H1 (cell line): ENCODE measurements at regions not wholly inside any gene's neighbourhood (a gene's known extent, or its start where the extent isn't known, plus 50 kb on each side); places are given as distances from the start of the nearest gene placed in this dataset.

Experiments used
- CTCF ChIA-PET: fragments of 300-600 bp; sonication (Branson Sonifier 250); formaldehyde crosslinking; loops from one replicate; lab custom pipeline; 2021; ENCODE audit not compliant: partially characterized antibody; lab: Charles Lee
- POLR2A ChIA-PET: fragments of 300-600 bp; sonication (Branson Sonifier 250); formaldehyde crosslinking; loops from one replicate; lab custom pipeline; 2021; ENCODE audit warnings: inconsistent platforms; ENCODE audit not compliant: partially characterized antibody; lab: Charles Lee
- DNase-seq, 2 experiments: peaks; one replicate each; pipeline versions ENCODE4 v3.0.0 to v3.0.0-alpha.2; 2010 to 2022; ENCODE audit warnings: low spot score in 2 of 2, low read depth in 1 of 2, mixed read lengths in 1 of 2
- FAIRE-seq: peaks from 2 replicates; lab custom pipeline; 2011; peaks lifted over from hg19 to GRCh38; lab: Jason Lieb, UNC
- H2AFZ ChIP-seq: 2 replicates; pipeline ENCODE4 v1.8.1; 2012; ENCODE audit warnings: low read length, inconsistent platforms
- H2AK5ac ChIP-seq: 2 replicates; pipeline ENCODE4 v1.6.1; 2013; ENCODE audit warnings: low read depth, low read length
- H2BK120ac ChIP-seq: replicated peaks from 2 replicates; pipeline ENCODE3; 2013; ENCODE audit warnings: low read depth, low read length, inconsistent platforms
- H2BK12ac ChIP-seq: 2 replicates; pipeline ENCODE4 v1.6.1; 2013; ENCODE audit warnings: low read depth, low read length
- H2BK15ac ChIP-seq: 2 replicates; pipeline ENCODE4 v1.6.1; 2013; ENCODE audit warnings: low read length
- H2BK20ac ChIP-seq: 2 replicates; pipeline ENCODE4 v1.6.1; 2013; ENCODE audit warnings: low read length
- H2BK5ac ChIP-seq: 2 replicates; pipeline ENCODE4 v1.6.1; 2013; ENCODE audit warnings: low read depth, low read length
- H3K14ac ChIP-seq: 2 replicates; pipeline ENCODE4 v1.6.1; 2013; ENCODE audit warnings: inconsistent platforms; ENCODE audit not compliant: insufficient read length
- H3K18ac ChIP-seq: 2 replicates; pipeline ENCODE4 v1.6.1; 2013; ENCODE audit warnings: low read length; ENCODE audit errors: extremely low read depth
- H3K23ac ChIP-seq: 2 replicates; pipeline ENCODE4 v1.6.1; 2013; ENCODE audit warnings: inconsistent platforms; ENCODE audit not compliant: insufficient read length
- H3K23me2 ChIP-seq: 2 replicates; pipeline ENCODE4 v1.6.1; 2013; ENCODE audit warnings: low read depth, low read length
- H3K27ac ChIP-seq: 2 replicates; pipeline ENCODE4 v1.6.1; 2011; ENCODE audit warnings: low read depth, low read length, inconsistent platforms
- H3K27me3 ChIP-seq, 4 experiments: replicated peaks in 1 of 4; 1 replicate in 1 of 4; 2 replicates in 3 of 4; pipeline versions ENCODE4 v1.6.1 to v1.8.1; 2011 to 2013; ENCODE audit warnings: low read length in 3 of 4, mild to moderate bottlenecking in 3 of 4, inconsistent platforms in 2 of 4, mixed read lengths in 2 of 4, moderate library complexity in 1 of 4; ENCODE audit not compliant: control insufficient read depth in 3 of 4, insufficient read depth in 3 of 4; ENCODE audit errors: extremely low read depth in 1 of 4
- H3K36me3 ChIP-seq, 4 experiments: 2 replicates each; pipeline versions ENCODE4 v1.6.1 to v1.8.1; 2011 to 2013; ENCODE audit warnings: mild to moderate bottlenecking in 4 of 4, low read length in 3 of 4, moderate library complexity in 2 of 4, control low read depth in 1 of 4, inconsistent platforms in 1 of 4; ENCODE audit not compliant: insufficient read depth in 4 of 4, control insufficient read depth in 2 of 4
- H3K4ac ChIP-seq: replicated peaks from 2 replicates; pipeline ENCODE3; 2013; ENCODE audit warnings: low read length, low read depth, mixed read lengths, inconsistent platforms; ENCODE audit not compliant: insufficient read length
- H3K4me1 ChIP-seq, 4 experiments: replicated peaks in 1 of 4; 1 replicate in 1 of 4; 2 replicates in 3 of 4; pipeline versions ENCODE4 v1.6.1 to v1.8.1; 2011 to 2013; ENCODE audit warnings: low read length in 3 of 4, inconsistent platforms in 2 of 4, mixed read lengths in 1 of 4; ENCODE audit not compliant: insufficient read depth in 4 of 4, control insufficient read depth in 3 of 4
- H3K4me2 ChIP-seq, 2 experiments: 2 replicates each; pipeline versions ENCODE4 v1.6.1 to v1.8.1; 2011 to 2013; ENCODE audit warnings: low read depth in 2 of 2, low read length in 2 of 2, control low read depth in 1 of 2, inconsistent platforms in 1 of 2, mild to moderate bottlenecking in 1 of 2; ENCODE audit not compliant: insufficient read depth in 1 of 2
- H3K4me3 ChIP-seq, 4 experiments: fragments of 200-600, 300-600 bp in 1 of 4; sonication (generic), shearing (Covaris generic), sonication (Bioruptor Twin) in 1 of 4; 2 replicates each; pipeline versions ENCODE4 v1.5.1 to v1.8.1; 2011 to 2016; ENCODE audit warnings: low read length in 4 of 4, low read depth in 3 of 4, control low read depth in 2 of 4, inconsistent platforms in 2 of 4, mild to moderate bottlenecking in 2 of 4, mixed read lengths in 1 of 4, moderate library complexity in 1 of 4; ENCODE audit not compliant: insufficient read depth in 2 of 4; ENCODE audit errors: extremely low read depth in 1 of 4
- H3K56ac ChIP-seq: replicated peaks from 2 replicates; pipeline ENCODE3; 2013; ENCODE audit warnings: low read depth, mild to moderate bottlenecking, mixed read lengths, low read length, inconsistent platforms; ENCODE audit not compliant: insufficient read length
- H3K79me1 ChIP-seq: 2 replicates; pipeline ENCODE4 v1.6.1; 2013; ENCODE audit warnings: low read depth, low read length, control low read depth
- H3K79me2 ChIP-seq, 2 experiments: 2 replicates each; pipeline versions ENCODE4 v1.6.1 to v1.8.1; 2012 to 2013; ENCODE audit warnings: low read length in 2 of 2, mild to moderate bottlenecking in 2 of 2, inconsistent platforms in 1 of 2; ENCODE audit not compliant: insufficient read depth in 2 of 2, control insufficient read depth in 1 of 2
- H3K9ac ChIP-seq, 4 experiments: replicated peaks in 1 of 4; 1 replicate in 1 of 4; 2 replicates in 3 of 4; pipeline versions ENCODE4 v1.6.1 to v1.8.1; 2011 to 2013; ENCODE audit warnings: low read depth in 3 of 4, low read length in 3 of 4, control low read depth in 2 of 4, mild to moderate bottlenecking in 2 of 4, moderate library complexity in 2 of 4, inconsistent platforms in 1 of 4; ENCODE audit errors: extremely low read depth in 1 of 4
- H3K9me3 ChIP-seq, 2 experiments: 2 replicates each; pipeline versions ENCODE4 v1.6.1 to v1.8.1; 2012 to 2013; ENCODE audit warnings: mild to moderate bottlenecking in 2 of 2, moderate library complexity in 2 of 2, control low read depth in 1 of 2, inconsistent platforms in 1 of 2, low read depth in 1 of 2, low read length in 1 of 2, mixed read lengths in 1 of 2; ENCODE audit not compliant: insufficient read depth in 2 of 2
- H4K20me1 ChIP-seq, 2 experiments: replicated peaks in 1 of 2; 2 replicates each; pipeline versions ENCODE3 to v1.8.1; 2011 to 2013; ENCODE audit warnings: inconsistent platforms in 2 of 2, low read length in 2 of 2, mild to moderate bottlenecking in 1 of 2; ENCODE audit not compliant: insufficient read depth in 2 of 2, control insufficient read depth in 1 of 2
- H4K5ac ChIP-seq: 2 replicates; pipeline ENCODE4 v1.6.1; 2013; ENCODE audit warnings: low read length, low read depth, mixed read lengths, inconsistent platforms; ENCODE audit not compliant: insufficient read length
- H4K8ac ChIP-seq: 2 replicates; pipeline ENCODE4 v1.8.0; 2013; ENCODE audit warnings: mild to moderate bottlenecking, moderate library complexity, low read length, inconsistent platforms; ENCODE audit not compliant: insufficient read depth; ENCODE audit errors: extremely low read depth
- H4K91ac ChIP-seq: replicated peaks from 2 replicates; pipeline ENCODE3; 2013; ENCODE audit warnings: low read length, mixed read lengths, inconsistent platforms; ENCODE audit not compliant: insufficient read length
- BACH1 ChIP-seq: IDR thresholded peaks from 2 replicates; pipeline ENCODE4 v1.6.1; 2012; ENCODE audit warnings: low read length, improper control_type of control experiment
- WGBS, 2 experiments: shearing (Covaris generic) in 1 of 2; methylation state at CpG; one replicate each; pipeline versions ENCODE4 v1.1.6 to v1.1.7; 2013 to 2015; ENCODE audit warnings: low lambda C conversion rate in 2 of 2, mixed read lengths in 2 of 2, inconsistent platforms in 1 of 2, low coverage in 1 of 2, missing lambda C conversion rate in 1 of 2; ENCODE audit not compliant: insufficient replicate concordance in 2 of 2, insufficient coverage in 1 of 2, insufficient read length in 1 of 2; ENCODE audit errors: extremely low coverage in 1 of 2, missing lambda C conversion rate in 1 of 2; 5-methylcytosine and 5-hydroxymethylcytosine counted together

GRCh38 chr13:18998389-18998788 is 183.2 kb downstream of the TUBA3C start:
- no peak overlapping the region for H3K4me2 ChIP-seq
- no peak overlapping the region for H3K18ac ChIP-seq
- H3K79me2 ChIP-seq: no peaks in the 10 kb centered on the region
- H4K91ac ChIP-seq: no peak overlapping the region
- no peak overlapping the region for H4K5ac ChIP-seq
- H3K9me3 ChIP-seq: peaks cover 75 to 87% of the 10 kb centered on the region in 2 experiments
- no peaks in the 10 kb centered on the region for H3K23me2 ChIP-seq
- H3K14ac ChIP-seq: no peak overlapping the region
- ChIA-PET POLR2A (no interaction called here), CTCF (no interaction called here)
- no peak overlapping the region for H2BK5ac ChIP-seq
- H3K4ac ChIP-seq: no peak overlapping the region
- DNase-seq: no peak
- no peaks in the 10 kb centered on the region for H4K20me1 ChIP-seq
- H2BK120ac ChIP-seq: no peak overlapping the region
- H3K4me3 ChIP-seq: no peak overlapping the region
- no peak overlapping the region for H2AFZ ChIP-seq
- no peaks in the 10 kb centered on the region for H3K79me1 ChIP-seq
- no peak overlapping the region for H3K9ac ChIP-seq
- no peaks in the 10 kb centered on the region for H3K27me3 ChIP-seq
- H3K27ac ChIP-seq: no peak overlapping the region
- H3K56ac ChIP-seq: no peak overlapping the region
- no peaks in the 10 kb centered on the region for H3K36me3 ChIP-seq
- TF ChIP-seq BACH1: no peak
- H2BK15ac ChIP-seq: no peak overlapping the region
- H2BK20ac ChIP-seq: no peak overlapping the region
- H3K4me1 ChIP-seq: no peaks in the 10 kb centered on the region
- 66% methylated on average over 4 of the region's 6 CpGs; no CpG with 5 or more reads in 1 of the 2 experiments for WGBS, 2 experiments
- no peak overlapping the region for H3K23ac ChIP-seq
- H2BK12ac ChIP-seq: no peak overlapping the region
- H4K8ac ChIP-seq: no peak overlapping the region
- H2AK5ac ChIP-seq: no peak overlapping the region
- no peak for FAIRE-seq
